ENCODE measurements at regions not wholly inside any gene's neighbourhood (a gene's known extent, or its start where the extent isn't known, plus 50 kb on each side); places are given as distances from the start of the nearest gene placed in this dataset.

DNA sequence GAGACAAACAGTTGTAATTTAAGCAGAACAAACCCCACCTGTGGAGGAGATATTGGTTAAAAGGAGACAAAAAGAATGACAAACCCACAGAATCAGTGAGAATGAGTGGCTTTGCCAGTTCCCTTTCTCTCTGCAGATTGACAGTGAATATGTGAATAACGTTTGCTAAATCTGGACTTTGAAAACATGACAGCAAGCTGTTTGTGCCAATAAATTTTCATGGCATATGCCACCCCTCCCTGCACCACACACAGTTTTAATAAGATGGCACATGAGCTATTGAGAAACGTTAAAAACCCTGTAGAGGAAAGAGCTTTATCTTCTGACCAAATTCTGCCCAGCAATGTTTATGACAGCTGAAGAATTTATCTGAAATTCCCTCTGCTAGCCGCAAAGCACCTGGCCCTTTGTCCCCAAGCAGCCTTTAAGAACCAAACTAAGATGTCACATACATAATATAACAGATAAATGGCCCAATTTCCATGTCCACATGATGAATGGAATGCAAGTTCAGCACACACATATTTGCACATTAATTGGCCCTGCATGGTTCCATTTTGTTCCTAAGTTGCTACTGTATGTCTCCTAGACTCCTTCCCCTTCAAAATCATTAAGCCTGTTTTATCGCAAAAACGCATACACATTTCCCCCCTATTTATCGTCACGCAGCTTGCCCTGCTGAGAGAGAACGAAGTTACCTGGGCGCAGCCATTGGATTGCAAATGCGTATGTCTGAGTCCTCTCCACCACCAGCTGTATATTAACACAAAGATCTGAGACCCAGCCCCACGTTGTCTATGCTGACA is 773.5 kb upstream of the EEF2KMT start:
- TF ChIP-seq POLR2A (IDR thresholded peaks at IDR 0.05) (no peak), EP300 (IDR thresholded peaks at IDR 0.05) (no peak), POLR2AphosphoS5 (IDR thresholded peaks at IDR 0.05) (no peak)
- TF ChIP-seq, protein P1, sequence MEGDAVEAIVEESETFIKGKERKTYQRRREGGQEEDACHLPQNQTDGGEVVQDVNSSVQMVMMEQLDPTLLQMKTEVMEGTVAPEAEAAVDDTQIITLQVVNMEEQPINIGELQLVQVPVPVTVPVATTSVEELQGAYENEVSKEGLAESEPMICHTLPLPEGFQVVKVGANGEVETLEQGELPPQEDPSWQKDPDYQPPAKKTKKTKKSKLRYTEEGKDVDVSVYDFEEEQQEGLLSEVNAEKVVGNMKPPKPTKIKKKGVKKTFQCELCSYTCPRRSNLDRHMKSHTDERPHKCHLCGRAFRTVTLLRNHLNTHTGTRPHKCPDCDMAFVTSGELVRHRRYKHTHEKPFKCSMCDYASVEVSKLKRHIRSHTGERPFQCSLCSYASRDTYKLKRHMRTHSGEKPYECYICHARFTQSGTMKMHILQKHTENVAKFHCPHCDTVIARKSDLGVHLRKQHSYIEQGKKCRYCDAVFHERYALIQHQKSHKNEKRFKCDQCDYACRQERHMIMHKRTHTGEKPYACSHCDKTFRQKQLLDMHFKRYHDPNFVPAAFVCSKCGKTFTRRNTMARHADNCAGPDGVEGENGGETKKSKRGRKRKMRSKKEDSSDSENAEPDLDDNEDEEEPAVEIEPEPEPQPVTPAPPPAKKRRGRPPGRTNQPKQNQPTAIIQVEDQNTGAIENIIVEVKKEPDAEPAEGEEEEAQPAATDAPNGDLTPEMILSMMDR (IDR thresholded peaks at IDR 0.05): no peak
